ENCODE measurements at regions not wholly inside any gene's neighbourhood (a gene's known extent, or its start where the extent isn't known, plus 50 kb on each side); places are given as distances from the start of the nearest gene placed in this dataset.

DNA sequence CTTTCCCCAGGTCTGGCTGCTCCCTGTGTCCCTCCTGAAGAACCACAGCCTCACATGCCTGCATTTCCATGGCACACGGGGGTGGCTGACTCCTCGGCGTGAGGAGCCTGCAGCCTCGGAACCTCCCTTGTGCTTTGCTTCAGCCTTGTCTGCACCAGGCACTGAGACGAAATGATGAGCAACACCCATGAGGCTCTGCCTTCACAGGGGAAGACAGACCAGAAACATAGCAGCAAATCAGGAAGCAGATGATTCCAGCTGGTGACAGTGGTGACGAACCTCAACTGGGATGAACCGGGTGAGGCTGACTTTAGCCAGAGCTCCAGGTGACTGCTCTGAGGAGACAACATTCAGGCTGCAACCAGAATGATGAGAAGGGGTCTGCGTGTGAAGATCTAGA lies 84.5 kb upstream of the SMNDC1 start:
- TF ChIP-seq, protein P1, sequence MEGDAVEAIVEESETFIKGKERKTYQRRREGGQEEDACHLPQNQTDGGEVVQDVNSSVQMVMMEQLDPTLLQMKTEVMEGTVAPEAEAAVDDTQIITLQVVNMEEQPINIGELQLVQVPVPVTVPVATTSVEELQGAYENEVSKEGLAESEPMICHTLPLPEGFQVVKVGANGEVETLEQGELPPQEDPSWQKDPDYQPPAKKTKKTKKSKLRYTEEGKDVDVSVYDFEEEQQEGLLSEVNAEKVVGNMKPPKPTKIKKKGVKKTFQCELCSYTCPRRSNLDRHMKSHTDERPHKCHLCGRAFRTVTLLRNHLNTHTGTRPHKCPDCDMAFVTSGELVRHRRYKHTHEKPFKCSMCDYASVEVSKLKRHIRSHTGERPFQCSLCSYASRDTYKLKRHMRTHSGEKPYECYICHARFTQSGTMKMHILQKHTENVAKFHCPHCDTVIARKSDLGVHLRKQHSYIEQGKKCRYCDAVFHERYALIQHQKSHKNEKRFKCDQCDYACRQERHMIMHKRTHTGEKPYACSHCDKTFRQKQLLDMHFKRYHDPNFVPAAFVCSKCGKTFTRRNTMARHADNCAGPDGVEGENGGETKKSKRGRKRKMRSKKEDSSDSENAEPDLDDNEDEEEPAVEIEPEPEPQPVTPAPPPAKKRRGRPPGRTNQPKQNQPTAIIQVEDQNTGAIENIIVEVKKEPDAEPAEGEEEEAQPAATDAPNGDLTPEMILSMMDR (IDR thresholded peaks at IDR 0.05) = no peak
- no peak for TF ChIP-seq EP300 (IDR thresholded peaks at IDR 0.05)
- TF ChIP-seq POLR2A (IDR thresholded peaks at IDR 0.05) = no peak

Measured in tibial nerve (tissue), 4 donors.